Testis (tissue), 2 donors: ENCODE measurements at regions not wholly inside any gene's neighbourhood (a gene's known extent, or its start where the extent isn't known, plus 50 kb on each side); places are given as distances from the start of the nearest gene placed in this dataset.

ENCODE experiments used
- DNase-seq: peaks from one replicate; pipeline ENCODE4 v3.0.0-alpha.2; 2019
- H3K27ac ChIP-seq, 2 donors: fragments of 200-600 bp; sonication (generic); one replicate each; pipeline ENCODE4 v1.5.1; 2019
- H3K27me3 ChIP-seq: fragments of 200-600 bp; sonication (generic); one replicate; pipeline ENCODE4 v1.5.1; 2019
- H3K36me3 ChIP-seq: fragments of 200-600 bp; sonication (generic); one replicate; pipeline ENCODE4 v1.5.1; 2017; ENCODE audit warnings: low read depth; ENCODE audit errors: missing control alignments
- H3K4me1 ChIP-seq: fragments of 200-600 bp; sonication (generic); one replicate; pipeline ENCODE4 v1.5.1; 2019
- H3K4me3 ChIP-seq, 2 donors: fragments of 200-600 bp; sonication (generic); one replicate each; pipeline ENCODE4 v1.5.1; 2017 to 2019
- H3K9me3 ChIP-seq: fragments of 200-600 bp; sonication (generic); one replicate; pipeline ENCODE4 v1.5.1; 2017
- CTCF ChIP-seq, 3 experiments: fragments of 450-650 bp in 2 of 3; fragments of 200-600 bp in 1 of 3; sonication (generic) in 1 of 3; IDR thresholded peaks; one replicate each; pipeline ENCODE4 v1.5.1; 2016 to 2019; ENCODE audit warnings: antibody characterized with exemption in 3 of 3, mild to moderate bottlenecking in 2 of 3, moderate library complexity in 1 of 3
- POLR2A ChIP-seq: fragments of 450-650 bp; IDR thresholded peaks from one replicate; pipeline ENCODE4 v1.6.1; 2017; ENCODE audit warnings: antibody characterized with exemption, mild to moderate bottlenecking, moderate library complexity
- WGBS, 2 donors: methylation state at CpG; one replicate each; pipeline ENCODE4 v1.1.5; 2018; 5-methylcytosine and 5-hydroxymethylcytosine counted together
- intact Hi-C: fragments of 100-400 bp; cut with DNase I; formaldehyde crosslinking; loops from one replicate; pipeline ENCODE4 v1.15.1; 2023; ENCODE audit warnings: low total_unique reads

- TF ChIP-seq CTCF (IDR thresholded peaks at IDR 0.05) (no peak), POLR2A (no peak)
- WGBS, 2 donors, result 76 to 90% methylated on average over 4 of the region's 4 CpGs
- Histone ChIP-seq H3K27me3 (no peaks in the 10 kb centered on the region), H3K36me3 (no peaks in the 10 kb centered on the region), H3K4me1 (no peaks in the 10 kb centered on the region), H3K4me3 (no peak overlapping the region), H3K9me3 (no peaks in the 10 kb centered on the region), H3K27ac (no peak overlapping the region)
- intact Hi-C loops, result no loop called here
- no peak for DNase-seq
These were observed 77.4 kb upstream of the SULF2 start for GRCh38 chr20:47862574-47863240.

GRCh38 chr20:47861116-47861515 lies 75.8 kb upstream of the SULF2 start:
- WGBS, 2 donors, result 95 to 96% methylated on average over 5 of the region's 5 CpGs
- intact Hi-C loops, result no loop called here
- no peak overlapping the region for H3K27ac ChIP-seq
- H3K9me3 ChIP-seq, result no peaks in the 10 kb centered on the region
- H3K4me1 ChIP-seq, result no peaks in the 10 kb centered on the region
- DNase-seq, result no peak
- H3K36me3 ChIP-seq, result no peaks in the 10 kb centered on the region
- no peak overlapping the region for H3K4me3 ChIP-seq
- no peaks in the 10 kb centered on the region for H3K27me3 ChIP-seq
- no peak for TF ChIP-seq CTCF (IDR thresholded peaks at IDR 0.05)
- TF ChIP-seq POLR2A, result no peak

GRCh38 chr20:47860049-47860830 lies 75.0 kb upstream of the SULF2 start:
- Histone ChIP-seq H3K4me3 (no peak overlapping the region), H3K27ac (no peak overlapping the region), H3K4me1 (no peaks in the 10 kb centered on the region), H3K9me3 (no peaks in the 10 kb centered on the region), H3K36me3 (no peaks in the 10 kb centered on the region), H3K27me3 (no peaks in the 10 kb centered on the region)
- intact Hi-C loops, result no loop called here
- 87 to 97% methylated on average over 8 to 14 of the region's 14 CpGs for WGBS, 2 donors
- TF ChIP-seq POLR2A (no peak), CTCF (IDR thresholded peaks at IDR 0.05) (no peak)
- no peak for DNase-seq

GRCh38 chr20:47859278-47859677 lies 74.0 kb upstream of the SULF2 start:
- Histone ChIP-seq H3K27me3 (no peaks in the 10 kb centered on the region), H3K36me3 (no peaks in the 10 kb centered on the region), H3K4me3 (no peak overlapping the region), H3K9me3 (no peaks in the 10 kb centered on the region), H3K27ac (no peak overlapping the region), H3K4me1 (no peaks in the 10 kb centered on the region)
- DNase-seq, result no peak
- intact Hi-C loops, result no loop called here
- WGBS, 2 donors, result 97 to 98% methylated on average over 6 of the region's 6 CpGs
- no peak for TF ChIP-seq POLR2A
- TF ChIP-seq CTCF (IDR thresholded peaks at IDR 0.05), result no peak
